ENCODE measurements at regions not wholly inside any gene's neighbourhood (a gene's known extent, or its start where the extent isn't known, plus 50 kb on each side); places are given as distances from the start of the nearest gene placed in this dataset.

DNA sequence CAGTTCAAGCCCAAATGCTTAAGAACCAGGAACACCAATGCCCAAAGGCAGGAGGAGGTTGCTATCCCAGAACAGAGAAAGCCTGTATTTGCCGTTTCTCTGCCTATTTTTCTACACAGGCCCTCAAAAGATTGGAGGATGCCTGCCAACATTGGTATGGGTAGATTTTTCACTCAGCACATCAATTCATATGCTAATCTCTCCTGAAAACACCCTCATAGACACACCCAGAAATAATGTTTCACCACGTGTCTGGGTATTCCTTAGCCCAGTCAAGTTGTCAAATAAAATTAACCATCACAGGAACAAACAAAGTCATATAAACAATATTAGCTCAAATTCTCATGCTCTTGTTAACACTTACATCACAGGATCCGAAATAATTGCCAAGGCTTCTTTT, 121.9 kb downstream of the RGS21 start:
- TF ChIP-seq POLR2AphosphoS5 (IDR thresholded peaks at IDR 0.05; ENCODE audit: low read depth, low read length) (no peak), TAF1 (IDR thresholded peaks at IDR 0.05; ENCODE audit: borderline replicate concordance, insufficient read depth, low read length) (no peak), SIN3A (IDR thresholded peaks at IDR 0.05; ENCODE audit: borderline replicate concordance, insufficient read depth, low read length) (no peak), FOXP2 (optimal IDR thresholded peaks at IDR 0.05; ENCODE audit: borderline replicate concordance, extremely low read depth, extremely low read length, insufficient read depth) (no peak)
- TF ChIP-seq, protein P1, sequence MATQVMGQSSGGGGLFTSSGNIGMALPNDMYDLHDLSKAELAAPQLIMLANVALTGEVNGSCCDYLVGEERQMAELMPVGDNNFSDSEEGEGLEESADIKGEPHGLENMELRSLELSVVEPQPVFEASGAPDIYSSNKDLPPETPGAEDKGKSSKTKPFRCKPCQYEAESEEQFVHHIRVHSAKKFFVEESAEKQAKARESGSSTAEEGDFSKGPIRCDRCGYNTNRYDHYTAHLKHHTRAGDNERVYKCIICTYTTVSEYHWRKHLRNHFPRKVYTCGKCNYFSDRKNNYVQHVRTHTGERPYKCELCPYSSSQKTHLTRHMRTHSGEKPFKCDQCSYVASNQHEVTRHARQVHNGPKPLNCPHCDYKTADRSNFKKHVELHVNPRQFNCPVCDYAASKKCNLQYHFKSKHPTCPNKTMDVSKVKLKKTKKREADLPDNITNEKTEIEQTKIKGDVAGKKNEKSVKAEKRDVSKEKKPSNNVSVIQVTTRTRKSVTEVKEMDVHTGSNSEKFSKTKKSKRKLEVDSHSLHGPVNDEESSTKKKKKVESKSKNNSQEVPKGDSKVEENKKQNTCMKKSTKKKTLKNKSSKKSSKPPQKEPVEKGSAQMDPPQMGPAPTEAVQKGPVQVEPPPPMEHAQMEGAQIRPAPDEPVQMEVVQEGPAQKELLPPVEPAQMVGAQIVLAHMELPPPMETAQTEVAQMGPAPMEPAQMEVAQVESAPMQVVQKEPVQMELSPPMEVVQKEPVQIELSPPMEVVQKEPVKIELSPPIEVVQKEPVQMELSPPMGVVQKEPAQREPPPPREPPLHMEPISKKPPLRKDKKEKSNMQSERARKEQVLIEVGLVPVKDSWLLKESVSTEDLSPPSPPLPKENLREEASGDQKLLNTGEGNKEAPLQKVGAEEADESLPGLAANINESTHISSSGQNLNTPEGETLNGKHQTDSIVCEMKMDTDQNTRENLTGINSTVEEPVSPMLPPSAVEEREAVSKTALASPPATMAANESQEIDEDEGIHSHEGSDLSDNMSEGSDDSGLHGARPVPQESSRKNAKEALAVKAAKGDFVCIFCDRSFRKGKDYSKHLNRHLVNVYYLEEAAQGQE (IDR thresholded peaks at IDR 0.05; ENCODE audit: insufficient read depth in 1 of 2, low read depth in 2 of 2, low read length in 2 of 2), result no peak

DNA sequence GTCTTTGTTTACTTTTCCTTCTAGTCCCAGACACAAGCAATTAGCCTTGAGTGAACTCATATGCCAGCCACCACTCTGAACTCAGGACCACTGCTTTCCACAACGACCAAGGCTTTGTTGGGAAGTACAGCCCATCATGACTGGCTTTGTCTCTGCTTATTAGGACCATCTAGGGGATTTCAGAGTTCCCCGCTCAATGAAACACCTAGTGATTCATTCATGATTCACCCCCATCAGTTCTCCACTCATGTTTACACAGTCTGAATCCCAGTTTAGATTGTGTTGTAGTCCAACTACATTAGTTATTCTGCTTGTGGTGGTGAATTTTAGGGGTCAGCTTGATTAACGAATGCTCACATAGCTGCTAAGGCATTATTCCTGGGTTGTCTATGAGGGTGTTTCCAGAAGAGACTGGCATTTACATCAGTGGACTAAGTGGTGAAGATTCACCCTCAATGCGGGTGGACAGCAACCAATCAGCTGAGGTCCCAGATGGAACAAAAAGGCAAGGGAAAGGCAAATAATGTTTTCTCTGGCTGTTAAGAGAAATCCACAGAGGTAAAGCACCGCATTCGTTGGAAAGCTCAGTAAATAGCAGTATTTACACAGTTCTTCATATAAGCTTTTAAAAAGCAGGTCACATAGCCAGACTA, 122.7 kb downstream of the RGS21 start:
- TF ChIP-seq FOXP2 (optimal IDR thresholded peaks at IDR 0.05; ENCODE audit: borderline replicate concordance, extremely low read depth, extremely low read length, insufficient read depth) (no peak), TAF1 (IDR thresholded peaks at IDR 0.05; ENCODE audit: borderline replicate concordance, insufficient read depth, low read length) (no peak), SIN3A (IDR thresholded peaks at IDR 0.05; ENCODE audit: borderline replicate concordance, insufficient read depth, low read length) (no peak), POLR2AphosphoS5 (IDR thresholded peaks at IDR 0.05; ENCODE audit: low read depth, low read length) (no peak)
- TF ChIP-seq, protein P1 (IDR thresholded peaks at IDR 0.05; ENCODE audit: insufficient read depth in 1 of 2, low read depth in 2 of 2, low read length in 2 of 2), result 0 out of 4 replicates have a peak, but pooled peaks of 1 of the 2 experiments have one; percentile 27

DNA sequence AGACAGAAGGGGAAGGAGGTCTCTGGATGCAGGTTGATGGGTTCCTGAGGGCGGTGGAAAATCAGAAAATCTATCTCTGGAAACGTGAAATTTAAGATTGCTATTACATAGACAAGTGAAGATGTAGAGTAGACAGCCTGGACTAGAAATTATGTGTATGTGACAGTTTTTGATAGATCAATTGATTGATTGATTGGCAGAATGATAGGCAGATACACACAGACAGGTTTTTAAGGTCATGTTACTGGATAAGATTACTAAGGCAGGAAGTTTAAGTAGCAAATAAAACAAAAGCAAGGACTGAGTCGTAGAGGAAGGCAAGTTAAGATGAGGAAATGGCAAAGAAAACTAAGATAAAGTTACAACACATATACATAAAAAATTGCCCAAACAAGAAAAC, 124.7 kb downstream of the RGS21 start:
- TF ChIP-seq, protein P1 (IDR thresholded peaks at IDR 0.05; ENCODE audit: insufficient read depth in 1 of 2, low read depth in 2 of 2, low read length in 2 of 2), result no peak
- no peak for TF ChIP-seq SIN3A (IDR thresholded peaks at IDR 0.05; ENCODE audit: borderline replicate concordance, insufficient read depth, low read length)
- no peak for TF ChIP-seq POLR2AphosphoS5 (IDR thresholded peaks at IDR 0.05; ENCODE audit: low read depth, low read length)
- TF ChIP-seq FOXP2 (optimal IDR thresholded peaks at IDR 0.05; ENCODE audit: borderline replicate concordance, extremely low read depth, extremely low read length, insufficient read depth), result no peak
- no peak for TF ChIP-seq TAF1 (IDR thresholded peaks at IDR 0.05; ENCODE audit: borderline replicate concordance, insufficient read depth, low read length)

DNA sequence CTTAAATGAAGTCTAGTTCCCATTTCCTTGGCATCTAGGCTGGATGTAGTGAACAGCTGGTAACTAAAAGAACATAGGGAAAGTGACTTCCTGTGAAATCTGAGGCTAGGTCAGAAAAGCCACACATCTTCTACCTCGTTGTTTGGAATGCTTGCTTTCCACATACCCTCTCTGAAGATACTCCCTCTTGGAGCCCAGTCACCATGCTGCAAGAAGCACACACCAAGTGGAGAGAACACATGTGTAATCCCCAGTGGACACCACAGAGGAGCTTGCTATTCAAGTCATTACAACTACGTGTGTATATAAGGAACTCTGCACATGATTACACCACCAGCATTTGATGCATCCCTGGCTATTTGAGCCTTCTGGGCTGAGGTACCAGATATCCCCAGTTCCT, 125.9 kb downstream of the RGS21 start:
- no peak for TF ChIP-seq SIN3A (IDR thresholded peaks at IDR 0.05; ENCODE audit: borderline replicate concordance, insufficient read depth, low read length)
- TF ChIP-seq POLR2AphosphoS5 (IDR thresholded peaks at IDR 0.05; ENCODE audit: low read depth, low read length), result no peak
- TF ChIP-seq TAF1 (IDR thresholded peaks at IDR 0.05; ENCODE audit: borderline replicate concordance, insufficient read depth, low read length), result no peak
- TF ChIP-seq, protein P1 (IDR thresholded peaks at IDR 0.05; ENCODE audit: insufficient read depth in 1 of 2, low read depth in 2 of 2, low read length in 2 of 2), result no peak
- TF ChIP-seq FOXP2 (optimal IDR thresholded peaks at IDR 0.05; ENCODE audit: borderline replicate concordance, extremely low read depth, extremely low read length, insufficient read depth), result no peak

All from PFSK-1 (cell line).